ENCODE measurements at regions not wholly inside any gene's neighbourhood (a gene's known extent, or its start where the extent isn't known, plus 50 kb on each side); places are given as distances from the start of the nearest gene placed in this dataset.

- DNase-seq (ENCODE audit: low read depth in 1 of 2, low spot score in 2 of 2): no peak
- H2BK120ac ChIP-seq (replicated peaks; ENCODE audit: low read depth, low read length): no peak overlapping the region
- no peak overlapping the region for H3K23ac ChIP-seq (ENCODE audit: insufficient read length)
- H3K56ac ChIP-seq (replicated peaks; ENCODE audit: insufficient read length, low read depth, low read length): no peak overlapping the region
- WGBS, 2 experiments (ENCODE audit: extremely low coverage in 1 of 2, insufficient coverage in 1 of 2, insufficient read length in 1 of 2, insufficient replicate concordance in 2 of 2, low coverage in 1 of 2, low lambda C conversion rate in 2 of 2, missing lambda C conversion rate in 1 of 2): 95% methylated on average over 3 of the region's 3 CpGs; no CpG with 5 or more reads in 1 of the 2 experiments
- no peak overlapping the region for H2AK5ac ChIP-seq (ENCODE audit: low read depth, low read length)
- H3K14ac ChIP-seq (ENCODE audit: insufficient read length): no peak overlapping the region
- peaks cover 0 to 7% (median 4%) of the 10 kb centered on the region in 4 experiments; a peak in 5 of 7 replicates for H3K4me1 ChIP-seq (replicated peaks in 1 of 4; ENCODE audit: control insufficient read depth in 3 of 4, insufficient read depth in 4 of 4, low read length in 3 of 4)
- no peak for FAIRE-seq
- no peak overlapping the region for H3K9ac ChIP-seq (replicated peaks in 1 of 4; ENCODE audit: extremely low read depth in 1 of 4, low read depth in 3 of 4, low read length in 3 of 4)
- no peak overlapping the region for H2BK15ac ChIP-seq (ENCODE audit: low read length)
- ChIA-PET CTCF (ENCODE audit: partially characterized antibody) (interaction anchor here (1.0 to 1.2 kb wide), 4 partner anchors 9 to 85 kb away, joined by 3 to 4 read pairs (median 4); no protein-coding TSS in a partner anchor), POLR2A (ENCODE audit: partially characterized antibody) (no interaction called here)
- no peak overlapping the region for H2BK20ac ChIP-seq (ENCODE audit: low read length)
- no peak overlapping the region for H3K4me2 ChIP-seq (ENCODE audit: insufficient read depth in 1 of 2, low read depth in 2 of 2, low read length in 2 of 2)
- no peak overlapping the region for H4K5ac ChIP-seq (ENCODE audit: insufficient read length, low read depth, low read length)
- H3K9me3 ChIP-seq (ENCODE audit: insufficient read depth in 2 of 2, low read depth in 1 of 2, low read length in 1 of 2): no peaks in the 10 kb centered on the region
- no peaks in the 10 kb centered on the region for H4K20me1 ChIP-seq (replicated peaks in 1 of 2; ENCODE audit: control insufficient read depth in 1 of 2, insufficient read depth in 2 of 2, low read length in 2 of 2)
- H4K8ac ChIP-seq (ENCODE audit: extremely low read depth, insufficient read depth, low read length): no peak overlapping the region
- H3K18ac ChIP-seq (ENCODE audit: extremely low read depth, low read length): no peak overlapping the region
- peak overlapping the region; percentile 44; the same call in 1 of the 2 replicates for H2BK12ac ChIP-seq (ENCODE audit: low read depth, low read length)
- H2AFZ ChIP-seq (ENCODE audit: low read length): no peak overlapping the region
- no peaks in the 10 kb centered on the region for H3K79me1 ChIP-seq (ENCODE audit: low read depth, low read length)
- no peak overlapping the region; a peak in 1 of 8 replicates for H3K4me3 ChIP-seq (ENCODE audit: extremely low read depth in 1 of 4, insufficient read depth in 2 of 4, low read depth in 3 of 4, low read length in 4 of 4)
- peaks cover 0 to 2% (median 0%) of the 10 kb centered on the region in 4 experiments; a peak in 1 of 8 replicates for H3K36me3 ChIP-seq (ENCODE audit: control insufficient read depth in 2 of 4, insufficient read depth in 4 of 4, low read length in 3 of 4)
- no peak overlapping the region for H4K91ac ChIP-seq (replicated peaks; ENCODE audit: insufficient read length, low read length)
- H3K23me2 ChIP-seq (ENCODE audit: low read depth, low read length): no peaks in the 10 kb centered on the region
- no peaks in the 10 kb centered on the region for H3K79me2 ChIP-seq (ENCODE audit: control insufficient read depth in 1 of 2, insufficient read depth in 2 of 2, low read length in 2 of 2)
- H2BK5ac ChIP-seq (ENCODE audit: low read depth, low read length): peak overlapping the region; percentile 76; the same call in 1 of the 2 replicates
- no peak overlapping the region for H3K27ac ChIP-seq (ENCODE audit: low read depth, low read length)
- H3K4ac ChIP-seq (replicated peaks; ENCODE audit: insufficient read length, low read depth, low read length): no peak overlapping the region
- no peaks in the 10 kb centered on the region for H3K27me3 ChIP-seq (replicated peaks in 1 of 4; ENCODE audit: control insufficient read depth in 3 of 4, extremely low read depth in 1 of 4, insufficient read depth in 3 of 4, low read length in 3 of 4)
These were observed 550.5 kb upstream of the BOD1L1 start for GRCh38 chr4:14177987-14178386.

Measured in H1 (cell line).